ENCODE measurements at regions not wholly inside any gene's neighbourhood (a gene's known extent, or its start where the extent isn't known, plus 50 kb on each side); places are given as distances from the start of the nearest gene placed in this dataset.

GRCh38 chr4:58961925-58962324 is 1851.7 kb upstream of the IGFBP7 start:
- no peak for TF ChIP-seq CTCF (IDR thresholded peaks at IDR 0.05; ENCODE audit: borderline replicate concordance, insufficient read depth, low read depth, low read length)
- H3K4me3 ChIP-seq (ENCODE audit: low read depth, low read length), result no peak overlapping the region

GRCh38 chr4:58962424-58962823 is 1852.2 kb upstream of the IGFBP7 start:
- TF ChIP-seq CTCF (IDR thresholded peaks at IDR 0.05; ENCODE audit: borderline replicate concordance, insufficient read depth, low read depth, low read length), result no peak
- no peak overlapping the region for H3K4me3 ChIP-seq (ENCODE audit: low read depth, low read length)

GRCh38 chr4:58981828-58982227 is 1871.6 kb upstream of the IGFBP7 start:
- no peak overlapping the region for H3K4me3 ChIP-seq (ENCODE audit: low read depth, low read length)
- TF ChIP-seq CTCF (IDR thresholded peaks at IDR 0.05; ENCODE audit: borderline replicate concordance, insufficient read depth, low read depth, low read length), result no peak

- no peak for TF ChIP-seq CTCF (IDR thresholded peaks at IDR 0.05; ENCODE audit: borderline replicate concordance, insufficient read depth, low read depth, low read length)
- H3K4me3 ChIP-seq (ENCODE audit: low read depth, low read length), result no peak overlapping the region
These were observed 1873.7 kb upstream of the IGFBP7 start for GRCh38 chr4:58983887-58984286.

- H3K4me3 ChIP-seq (ENCODE audit: low read depth, low read length), result no peak overlapping the region
- no peak for TF ChIP-seq CTCF (IDR thresholded peaks at IDR 0.05; ENCODE audit: borderline replicate concordance, insufficient read depth, low read depth, low read length)
These were observed 1892.0 kb upstream of the IGFBP7 start for GRCh38 chr4:59002148-59002547.

GRCh38 chr4:59024257-59024656 is 1914.1 kb upstream of the IGFBP7 start:
- no peak overlapping the region for H3K4me3 ChIP-seq (ENCODE audit: low read depth, low read length)
- no peak for TF ChIP-seq CTCF (IDR thresholded peaks at IDR 0.05; ENCODE audit: borderline replicate concordance, insufficient read depth, low read depth, low read length)

GRCh38 chr4:59037812-59038211 is 1927.6 kb upstream of the IGFBP7 start:
- H3K4me3 ChIP-seq (ENCODE audit: low read depth, low read length), result no peak overlapping the region
- no peak for TF ChIP-seq CTCF (IDR thresholded peaks at IDR 0.05; ENCODE audit: borderline replicate concordance, insufficient read depth, low read depth, low read length)
